ENCODE measurements at regions not wholly inside any gene's neighbourhood (a gene's known extent, or its start where the extent isn't known, plus 50 kb on each side); places are given as distances from the start of the nearest gene placed in this dataset.
A peak's percentile ranks its signal among the peaks of the same experiment; 100 is the strongest.

DNA sequence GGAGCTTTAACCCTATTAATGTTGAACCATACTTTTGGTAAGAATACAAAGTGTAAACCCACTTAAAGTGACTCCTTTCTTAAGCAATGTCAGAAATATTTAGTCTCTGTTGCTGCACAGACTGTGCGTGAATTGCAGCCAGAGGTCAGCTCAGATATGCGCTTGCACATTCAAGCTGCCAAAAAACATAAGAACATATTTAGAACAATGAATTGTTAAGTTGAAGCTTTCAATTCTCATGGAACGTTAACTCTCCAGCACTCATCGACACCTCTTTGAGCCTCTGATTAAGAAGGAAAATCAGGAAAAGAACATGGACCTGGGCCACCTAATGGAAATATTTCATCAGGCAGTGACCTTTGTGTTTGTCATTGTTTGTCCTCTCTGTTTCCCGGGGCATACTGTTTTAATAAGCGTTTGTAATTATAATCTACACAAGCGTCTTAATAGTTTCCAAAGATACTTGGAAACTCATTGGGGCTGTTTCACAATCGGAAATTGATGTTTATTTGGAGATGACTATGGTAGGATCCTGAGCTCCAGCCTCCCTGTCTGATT is 193.0 kb upstream of the CELF2 start:
- H3K9me3 ChIP-seq (ENCODE audit: control insufficient read depth, insufficient read depth, low read length) = no peaks in the 10 kb centered on the region
- ChIA-PET CTCF (interaction anchor here (1.3 to 1.6 kb wide), 2 partner anchors 1217 to 1482 kb away, joined by 4 read pairs; no protein-coding TSS in a partner anchor), POLR2A (interaction anchor here (0.6 to 1.8 kb wide), 4 partner anchors 9 to 347 kb away, joined by 4 to 8 read pairs (median 6); no protein-coding TSS in a partner anchor)
- H3K4me3 ChIP-seq (ENCODE audit: low read depth, low read length) = no peak overlapping the region
- H3K27ac ChIP-seq (ENCODE audit: low read depth, low read length) = peak overlapping the region; percentile 34
- DNase-seq (ENCODE audit: low read depth, low spot score) = peak; percentile 73
- no peaks in the 10 kb centered on the region for H3K27me3 ChIP-seq (ENCODE audit: control insufficient read depth, insufficient read depth, low read length)
- TF ChIP-seq, protein P1, sequence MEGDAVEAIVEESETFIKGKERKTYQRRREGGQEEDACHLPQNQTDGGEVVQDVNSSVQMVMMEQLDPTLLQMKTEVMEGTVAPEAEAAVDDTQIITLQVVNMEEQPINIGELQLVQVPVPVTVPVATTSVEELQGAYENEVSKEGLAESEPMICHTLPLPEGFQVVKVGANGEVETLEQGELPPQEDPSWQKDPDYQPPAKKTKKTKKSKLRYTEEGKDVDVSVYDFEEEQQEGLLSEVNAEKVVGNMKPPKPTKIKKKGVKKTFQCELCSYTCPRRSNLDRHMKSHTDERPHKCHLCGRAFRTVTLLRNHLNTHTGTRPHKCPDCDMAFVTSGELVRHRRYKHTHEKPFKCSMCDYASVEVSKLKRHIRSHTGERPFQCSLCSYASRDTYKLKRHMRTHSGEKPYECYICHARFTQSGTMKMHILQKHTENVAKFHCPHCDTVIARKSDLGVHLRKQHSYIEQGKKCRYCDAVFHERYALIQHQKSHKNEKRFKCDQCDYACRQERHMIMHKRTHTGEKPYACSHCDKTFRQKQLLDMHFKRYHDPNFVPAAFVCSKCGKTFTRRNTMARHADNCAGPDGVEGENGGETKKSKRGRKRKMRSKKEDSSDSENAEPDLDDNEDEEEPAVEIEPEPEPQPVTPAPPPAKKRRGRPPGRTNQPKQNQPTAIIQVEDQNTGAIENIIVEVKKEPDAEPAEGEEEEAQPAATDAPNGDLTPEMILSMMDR (IDR thresholded peaks at IDR 0.05; ENCODE audit: low read depth, low read length) = no peak

DNA sequence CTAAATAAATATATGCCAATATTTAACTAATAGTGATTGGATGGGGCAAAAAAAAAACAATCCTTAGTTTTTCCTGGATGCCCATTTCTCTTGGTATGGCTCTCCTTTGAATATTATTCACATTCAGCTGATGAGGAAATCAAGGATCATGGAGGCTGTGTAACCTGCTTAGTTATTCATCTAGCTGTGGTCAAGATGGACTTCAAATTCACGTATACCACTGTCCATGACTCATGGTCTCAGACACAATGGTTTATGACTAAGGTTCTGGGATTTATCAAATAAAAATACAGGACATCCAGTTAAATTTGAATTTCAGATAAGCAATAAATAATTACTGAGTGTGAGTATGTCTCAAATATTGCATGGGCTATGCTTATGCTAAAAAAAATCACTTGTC is 191.5 kb upstream of the CELF2 start:
- no peaks in the 10 kb centered on the region for H3K27me3 ChIP-seq (ENCODE audit: control insufficient read depth, insufficient read depth, low read length)
- POLR2A ChIA-PET = interaction anchor here (1.8 kb wide), 1 partner anchor 38 kb away, joined by 6 read pairs; no protein-coding TSS in a partner anchor
- no peak overlapping the region for H3K4me3 ChIP-seq (ENCODE audit: low read depth, low read length)
- CTCF ChIA-PET = no interaction called here
- no peak overlapping the region for H3K27ac ChIP-seq (ENCODE audit: low read depth, low read length)
- TF ChIP-seq, protein P1 (IDR thresholded peaks at IDR 0.05; ENCODE audit: low read depth, low read length) = no peak
- no peaks in the 10 kb centered on the region for H3K9me3 ChIP-seq (ENCODE audit: control insufficient read depth, insufficient read depth, low read length)
- DNase-seq (ENCODE audit: low read depth, low spot score) = peak; percentile 55

DNA sequence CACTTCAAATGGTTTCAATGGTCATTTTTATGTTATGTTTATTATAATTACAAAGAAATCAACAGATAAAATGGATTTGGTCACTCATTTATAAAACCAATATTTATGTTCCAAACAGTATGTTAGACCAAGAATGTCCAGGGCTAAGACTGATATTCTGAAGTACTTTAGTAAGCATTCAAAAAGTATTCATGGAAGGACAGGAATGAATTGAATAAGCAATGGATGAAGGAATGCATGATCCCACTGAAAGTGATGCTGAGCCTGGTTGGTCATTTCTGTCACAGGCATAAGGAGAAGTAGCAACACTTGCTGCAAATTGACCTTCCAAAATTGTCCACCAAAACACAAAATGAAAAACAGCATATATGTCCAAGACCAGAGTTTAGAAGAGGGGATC is 189.0 kb upstream of the CELF2 start:
- TF ChIP-seq, protein P1 (IDR thresholded peaks at IDR 0.05; ENCODE audit: low read depth, low read length) = no peak
- Histone ChIP-seq H3K27ac (ENCODE audit: low read depth, low read length) (no peak overlapping the region), H3K27me3 (ENCODE audit: control insufficient read depth, insufficient read depth, low read length) (no peaks in the 10 kb centered on the region), H3K9me3 (ENCODE audit: control insufficient read depth, insufficient read depth, low read length) (no peaks in the 10 kb centered on the region), H3K4me3 (ENCODE audit: low read depth, low read length) (no peak overlapping the region)
- ChIA-PET POLR2A (no interaction called here), CTCF (no interaction called here)
- no peak for DNase-seq (ENCODE audit: low read depth, low spot score)

DNA sequence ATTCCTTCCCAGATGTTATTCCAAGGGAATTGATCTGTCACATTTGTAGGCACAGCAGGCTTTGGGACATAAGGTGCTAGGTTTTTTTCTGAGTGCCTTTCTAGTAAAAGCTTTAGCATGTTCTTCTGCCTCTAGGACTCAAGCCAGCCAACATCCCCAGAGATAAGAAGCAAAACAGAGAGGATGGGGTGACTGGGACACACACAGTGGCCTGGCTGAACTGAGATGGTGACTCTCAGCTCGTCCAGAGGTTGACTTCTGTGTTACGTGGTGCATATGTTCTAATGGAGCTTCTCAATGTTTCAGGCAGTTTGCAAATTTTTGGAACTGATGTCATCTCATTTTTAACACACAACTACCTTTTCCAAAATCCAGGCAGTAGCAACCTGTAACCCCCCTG is 188.1 kb upstream of the CELF2 start:
- no peak for DNase-seq (ENCODE audit: low read depth, low spot score)
- TF ChIP-seq, protein P1 (IDR thresholded peaks at IDR 0.05; ENCODE audit: low read depth, low read length) = no peak
- POLR2A ChIA-PET = interaction anchor here (1.0 to 1.4 kb wide), 3 partner anchors 42 to 62 kb away, joined by 3 to 8 read pairs (median 6); no protein-coding TSS in a partner anchor
- no peaks in the 10 kb centered on the region for H3K9me3 ChIP-seq (ENCODE audit: control insufficient read depth, insufficient read depth, low read length)
- no peak overlapping the region for H3K4me3 ChIP-seq (ENCODE audit: low read depth, low read length)
- H3K27me3 ChIP-seq (ENCODE audit: control insufficient read depth, insufficient read depth, low read length) = no peaks in the 10 kb centered on the region
- CTCF ChIA-PET = interaction anchor here (0.6 kb wide), 1 partner anchor 36 kb away, joined by 3 read pairs; no protein-coding TSS in a partner anchor
- H3K27ac ChIP-seq (ENCODE audit: low read depth, low read length) = no peak overlapping the region

DNA sequence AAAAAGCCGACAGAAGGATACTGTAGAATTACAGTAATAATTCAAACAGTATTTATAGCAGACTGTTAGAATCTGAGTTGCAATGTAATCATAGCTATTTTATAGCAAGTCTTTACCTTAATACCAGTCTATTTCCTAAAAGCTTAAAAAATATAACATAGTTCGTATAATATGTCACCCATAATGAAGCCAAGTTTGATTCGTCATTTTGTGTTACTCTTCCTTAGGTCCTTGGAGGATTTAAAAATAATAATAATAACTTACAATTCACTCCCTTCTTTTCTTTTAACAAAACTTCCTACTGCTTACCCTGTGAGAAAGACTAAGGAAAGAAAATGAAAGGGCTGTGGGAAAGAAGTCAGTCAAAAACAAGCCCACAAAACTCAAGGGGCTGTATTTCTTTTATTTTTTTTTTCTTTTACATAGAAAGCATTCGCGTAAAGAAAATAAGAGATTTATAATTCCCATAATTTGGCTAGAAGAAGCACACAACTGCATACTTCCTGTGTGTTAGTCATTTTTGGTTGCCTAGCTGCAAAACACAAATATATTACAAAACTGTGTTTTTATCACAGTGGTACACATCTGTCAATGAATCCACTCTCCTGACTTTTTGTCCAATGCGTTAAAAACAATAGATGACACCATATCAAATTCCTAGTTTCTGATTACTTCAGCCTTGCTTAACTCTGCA is 187.2 kb upstream of the CELF2 start:
- CTCF ChIA-PET = interaction anchor here (0.6 to 0.7 kb wide), 3 partner anchors 37 to 411 kb away, joined by 3 to 6 read pairs (median 5); no protein-coding TSS in a partner anchor

More for the DNA sequence above, 187.2 kb upstream of the CELF2 start:
- TF ChIP-seq, protein P1 (IDR thresholded peaks at IDR 0.05; ENCODE audit: low read depth, low read length) = no peak
- H3K9me3 ChIP-seq (ENCODE audit: control insufficient read depth, insufficient read depth, low read length) = no peaks in the 10 kb centered on the region
- POLR2A ChIA-PET = interaction anchor here (1.0 to 1.4 kb wide), 3 partner anchors 41 to 61 kb away, joined by 3 to 8 read pairs (median 6); no protein-coding TSS in a partner anchor
- peak; percentile 47 for DNase-seq (ENCODE audit: low read depth, low spot score)
- no peaks in the 10 kb centered on the region for H3K27me3 ChIP-seq (ENCODE audit: control insufficient read depth, insufficient read depth, low read length)
- peak overlapping the region; percentile 91 for H3K27ac ChIP-seq (ENCODE audit: low read depth, low read length)
- no peak overlapping the region for H3K4me3 ChIP-seq (ENCODE audit: low read depth, low read length)

All from AG04450 (cell line).